PC-9 (cell line): ENCODE measurements at regions not wholly inside any gene's neighbourhood (a gene's known extent, or its start where the extent isn't known, plus 50 kb on each side); places are given as distances from the start of the nearest gene placed in this dataset.

Experiments used
- BruUV-seq: library from RNA; stranded (reverse); fragments of 400-500 nt; replicated peaks from 2 replicates; lab custom pipeline; 2021; lab: Mats Ljungman, UMichigan
- CTCF ChIA-PET: fragments of 300-600 bp; sonication (Branson Sonifier 250); formaldehyde crosslinking; loops from one replicate; lab custom pipeline; 2022; ENCODE audit warnings: antibody characterized with exemption; lab: Charles Lee
- POLR2A ChIA-PET: fragments of 300-600 bp; sonication (Branson Sonifier 250); formaldehyde crosslinking; loops from one replicate; lab custom pipeline; 2022; ENCODE audit warnings: antibody characterized with exemption; ENCODE audit not compliant: unreplicated experiment; lab: Charles Lee
- DNase-seq, 2 experiments: peaks; one replicate each; pipeline versions ENCODE4 v3.0.0 to v3.0.0-alpha.2; 2015 to 2022; ENCODE audit warnings: mixed read lengths in 1 of 2
- H2AFZ ChIP-seq: fragments of 200-600 bp; sonication (generic); 2 replicates; pipeline ENCODE4 v1.8.1; 2017; ENCODE audit warnings: antibody characterized with exemption
- H3F3A ChIP-seq: fragments of 200-600 bp; sonication (generic); 2 replicates; pipeline ENCODE4 v1.8.1; 2017; ENCODE audit warnings: antibody characterized with exemption, mild to moderate bottlenecking, low read depth; ENCODE audit not compliant: insufficient read depth
- H3K27ac ChIP-seq: fragments of 200-600 bp; sonication (generic); 2 replicates; pipeline ENCODE4 v1.6.1; 2016; ENCODE audit warnings: mixed run types
- H3K27me3 ChIP-seq: fragments of 200-600 bp; sonication (generic); 2 replicates; pipeline ENCODE4 v1.6.1; 2016; ENCODE audit warnings: low read depth, mixed run types; ENCODE audit not compliant: insufficient read depth
- H3K36me3 ChIP-seq: fragments of 200-600 bp; sonication (generic); 2 replicates; pipeline ENCODE4 v1.6.1; 2016; ENCODE audit warnings: low read depth, mixed run types
- H3K4me1 ChIP-seq: fragments of 200-600 bp; sonication (generic); replicated peaks from 2 replicates; pipeline ENCODE4 v1.6.1; 2016; ENCODE audit warnings: mixed run types; ENCODE audit not compliant: insufficient read depth
- H3K4me2 ChIP-seq: fragments of 200-600 bp; sonication (generic); 2 replicates; pipeline ENCODE4 v1.6.1; 2017; ENCODE audit warnings: mixed run types
- H3K4me3 ChIP-seq: fragments of 200-600 bp; sonication (generic); 2 replicates; pipeline ENCODE4 v1.6.1; 2016; ENCODE audit warnings: mixed run types
- H3K79me2 ChIP-seq: fragments of 200-600 bp; sonication (generic); 2 replicates; pipeline ENCODE4 v1.6.1; 2017; ENCODE audit warnings: low read depth, mixed run types
- H3K9me2 ChIP-seq: fragments of 200-600 bp; sonication (generic); 2 replicates; pipeline ENCODE4 v1.8.1; 2017; ENCODE audit warnings: mild to moderate bottlenecking; ENCODE audit not compliant: insufficient read depth
- H3K9me3 ChIP-seq: fragments of 200-600 bp; sonication (generic); 2 replicates; pipeline ENCODE4 v1.8.1; 2016; ENCODE audit warnings: low read depth; ENCODE audit not compliant: insufficient read depth
- H4K20me1 ChIP-seq: fragments of 200-600 bp; sonication (generic); 2 replicates; pipeline ENCODE4 v1.8.1; 2017; ENCODE audit not compliant: insufficient read depth
- EZH2 ChIP-seq: fragments of 200-600 bp; sonication (generic); IDR thresholded peaks from 2 replicates; pipeline ENCODE4 v1.8.0; 2017; ENCODE audit warnings: antibody characterized with exemption, low read depth
- intact Hi-C: fragments of 100-400 bp; cut with micrococcal nuclease; formaldehyde crosslinking; loops from one replicate; pipeline ENCODE4 v1.10.0; 2022; ENCODE audit not compliant: unreplicated experiment
- TF ChIP-seq, protein P1 (sequence below): fragments of 200-600 bp; sonication (generic); conservative IDR thresholded peaks from 2 replicates; pipeline ENCODE4 v1.6.1; 2017; ENCODE audit warnings: mixed run types, antibody characterized with exemption, mild to moderate bottlenecking, moderate library complexity

DNA sequence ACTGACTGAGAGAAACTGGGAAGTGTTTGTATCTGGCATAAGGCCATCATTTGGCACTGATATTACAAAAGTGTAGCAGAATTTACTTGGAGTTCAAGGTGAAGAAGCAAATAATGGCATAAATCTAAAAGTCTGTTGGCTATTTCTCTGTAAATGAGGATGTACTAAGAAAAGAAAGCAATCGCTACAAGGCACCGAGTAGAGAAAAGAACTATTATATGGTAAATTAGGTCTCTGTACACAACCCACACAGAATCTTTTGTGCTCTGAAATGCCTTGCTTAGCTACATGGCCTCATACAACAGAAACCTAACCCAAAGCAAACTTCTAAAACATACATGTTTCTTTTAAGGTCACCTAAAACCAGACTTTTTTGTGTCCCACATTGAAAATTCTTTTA, 290.1 kb upstream of the WWC1 start:
- POLR2A ChIA-PET: no interaction called here
- no peak overlapping the region for H2AFZ ChIP-seq
- H3K27ac ChIP-seq: no peak overlapping the region
- no peak overlapping the region for H3K4me2 ChIP-seq
- H3K36me3 ChIP-seq: no peaks in the 10 kb centered on the region
- no peaks in the 10 kb centered on the region for H3K79me2 ChIP-seq
- CTCF ChIA-PET: no interaction called here
- H3K4me3 ChIP-seq: no peak overlapping the region
- no peaks in the 10 kb centered on the region for H3F3A ChIP-seq
- no peaks in the 10 kb centered on the region for H3K9me2 ChIP-seq
- no peaks in the 10 kb centered on the region; the same call in 1 of the 2 replicates for H3K9me3 ChIP-seq
- peaks cover 19% of the 10 kb centered on the region; the same call in 1 of the 2 replicates for H3K27me3 ChIP-seq
- TF ChIP-seq, protein P1, sequence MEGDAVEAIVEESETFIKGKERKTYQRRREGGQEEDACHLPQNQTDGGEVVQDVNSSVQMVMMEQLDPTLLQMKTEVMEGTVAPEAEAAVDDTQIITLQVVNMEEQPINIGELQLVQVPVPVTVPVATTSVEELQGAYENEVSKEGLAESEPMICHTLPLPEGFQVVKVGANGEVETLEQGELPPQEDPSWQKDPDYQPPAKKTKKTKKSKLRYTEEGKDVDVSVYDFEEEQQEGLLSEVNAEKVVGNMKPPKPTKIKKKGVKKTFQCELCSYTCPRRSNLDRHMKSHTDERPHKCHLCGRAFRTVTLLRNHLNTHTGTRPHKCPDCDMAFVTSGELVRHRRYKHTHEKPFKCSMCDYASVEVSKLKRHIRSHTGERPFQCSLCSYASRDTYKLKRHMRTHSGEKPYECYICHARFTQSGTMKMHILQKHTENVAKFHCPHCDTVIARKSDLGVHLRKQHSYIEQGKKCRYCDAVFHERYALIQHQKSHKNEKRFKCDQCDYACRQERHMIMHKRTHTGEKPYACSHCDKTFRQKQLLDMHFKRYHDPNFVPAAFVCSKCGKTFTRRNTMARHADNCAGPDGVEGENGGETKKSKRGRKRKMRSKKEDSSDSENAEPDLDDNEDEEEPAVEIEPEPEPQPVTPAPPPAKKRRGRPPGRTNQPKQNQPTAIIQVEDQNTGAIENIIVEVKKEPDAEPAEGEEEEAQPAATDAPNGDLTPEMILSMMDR: no peak
- TF ChIP-seq EZH2: no peak
- intact Hi-C loops: no loop called here
- no peaks in the 10 kb centered on the region; the same call in 1 of the 2 replicates for H4K20me1 ChIP-seq
- no peaks in the 10 kb centered on the region for H3K4me1 ChIP-seq
- no TSS peak for BruUV-seq
- DNase-seq: no peak

DNA sequence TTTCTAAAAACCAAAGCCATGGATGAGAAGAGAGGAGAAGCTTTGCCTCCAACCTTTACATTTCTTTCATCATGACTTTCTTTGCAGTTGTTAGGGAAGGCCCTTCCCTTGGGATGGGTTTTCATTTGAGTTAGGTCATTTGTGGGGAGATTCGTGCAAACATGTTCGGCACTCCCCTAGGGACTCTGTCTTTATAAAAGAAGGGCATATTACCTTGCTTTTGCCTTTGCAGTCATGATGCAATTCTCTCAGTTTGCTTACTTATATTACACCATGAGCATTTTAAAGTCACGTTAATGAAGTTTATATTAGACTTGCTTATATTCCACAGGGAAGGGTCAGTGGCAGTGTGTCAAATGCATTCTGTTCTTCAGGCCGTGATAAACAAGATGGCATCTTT, 289.3 kb upstream of the WWC1 start:
- Histone ChIP-seq H3K79me2 (no peaks in the 10 kb centered on the region), H3F3A (no peaks in the 10 kb centered on the region), H3K4me3 (no peak overlapping the region), H3K9me3 (no peaks in the 10 kb centered on the region; the same call in 1 of the 2 replicates), H3K4me2 (no peak overlapping the region), H3K27me3 (peaks cover 20% of the 10 kb centered on the region; the same call in 1 of the 2 replicates), H3K36me3 (no peaks in the 10 kb centered on the region), H3K4me1 (no peaks in the 10 kb centered on the region), H3K9me2 (no peaks in the 10 kb centered on the region), H2AFZ (no peak overlapping the region), H3K27ac (no peak overlapping the region), H4K20me1 (no peaks in the 10 kb centered on the region; the same call in 1 of the 2 replicates)
- no peak for DNase-seq
- TF ChIP-seq, protein P1: no peak
- TF ChIP-seq EZH2: no peak
- intact Hi-C loops: no loop called here
- BruUV-seq: no TSS peak
- ChIA-PET POLR2A (no interaction called here), CTCF (no interaction called here)

DNA sequence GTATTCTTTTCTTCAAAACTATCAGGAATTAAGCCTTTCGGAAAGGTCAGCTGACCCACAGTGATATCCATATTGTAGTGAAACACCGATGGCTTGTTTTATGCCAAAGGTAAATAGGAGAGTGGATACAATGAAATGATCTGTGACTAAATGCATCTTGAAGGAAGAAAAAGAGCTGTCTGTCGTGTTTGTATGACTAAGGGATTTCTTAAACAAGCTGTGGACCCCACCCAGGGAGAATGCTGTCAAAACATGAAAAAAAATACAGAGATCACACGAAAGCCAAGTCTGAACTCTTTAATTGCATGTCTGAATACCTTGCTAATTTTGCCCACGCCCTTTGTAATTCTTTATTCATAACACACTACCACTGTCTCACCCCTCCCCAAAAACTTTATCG, 286.4 kb upstream of the WWC1 start:
- no peak overlapping the region for H2AFZ ChIP-seq
- ChIA-PET POLR2A (no interaction called here), CTCF (no interaction called here)
- H3K79me2 ChIP-seq: no peaks in the 10 kb centered on the region
- H3K36me3 ChIP-seq: no peaks in the 10 kb centered on the region
- H3K9me2 ChIP-seq: no peaks in the 10 kb centered on the region
- H3K27ac ChIP-seq: no peak overlapping the region
- no peaks in the 10 kb centered on the region for H3K4me1 ChIP-seq
- DNase-seq: no peak
- H4K20me1 ChIP-seq: no peaks in the 10 kb centered on the region; the same call in 1 of the 2 replicates
- intact Hi-C loops: no loop called here
- no peaks in the 10 kb centered on the region for H3K9me3 ChIP-seq
- peaks cover 29% of the 10 kb centered on the region for H3K27me3 ChIP-seq
- no peaks in the 10 kb centered on the region for H3F3A ChIP-seq
- TF ChIP-seq EZH2: no peak
- no peak overlapping the region for H3K4me2 ChIP-seq
- no TSS peak for BruUV-seq
- H3K4me3 ChIP-seq: no peak overlapping the region

DNA sequence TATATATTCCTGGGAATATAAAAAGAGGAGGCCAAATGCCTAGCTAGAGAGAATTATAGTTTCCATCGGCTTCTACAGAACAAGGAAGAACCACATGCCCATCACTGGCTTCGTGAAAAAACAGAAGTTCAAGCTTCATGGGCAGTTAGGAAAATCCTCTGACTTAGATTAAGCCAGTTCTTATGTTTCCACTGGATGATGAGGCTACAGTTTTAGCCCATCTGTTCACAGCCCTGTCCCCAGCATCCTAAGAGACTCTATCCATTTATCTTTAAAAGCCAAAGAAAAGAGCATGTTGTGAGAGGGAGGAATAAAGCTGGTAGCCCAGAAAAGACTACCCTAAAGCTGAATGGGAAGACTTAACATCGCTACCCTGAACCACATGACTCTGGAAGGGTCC, 285.5 kb upstream of the WWC1 start:
- no peak overlapping the region for H3K4me2 ChIP-seq
- no peaks in the 10 kb centered on the region; the same call in 1 of the 2 replicates for H4K20me1 ChIP-seq
- no peak for DNase-seq
- H3K27ac ChIP-seq: no peak overlapping the region
- H3K4me3 ChIP-seq: no peak overlapping the region
- H3K9me3 ChIP-seq: no peaks in the 10 kb centered on the region
- H2AFZ ChIP-seq: no peak overlapping the region
- BruUV-seq: no TSS peak
- no peaks in the 10 kb centered on the region for H3K36me3 ChIP-seq
- intact Hi-C loops: no loop called here
- peaks cover 36% of the 10 kb centered on the region for H3K27me3 ChIP-seq
- POLR2A ChIA-PET: interaction anchor here (0.8 kb wide), 1 partner anchor 214 kb away, joined by 8 read pairs; no protein-coding TSS in a partner anchor
- no peaks in the 10 kb centered on the region for H3K4me1 ChIP-seq
- CTCF ChIA-PET: no interaction called here
- TF ChIP-seq, protein P1: no peak
- TF ChIP-seq EZH2: no peak
- H3K79me2 ChIP-seq: no peaks in the 10 kb centered on the region
- H3F3A ChIP-seq: no peaks in the 10 kb centered on the region
- H3K9me2 ChIP-seq: no peaks in the 10 kb centered on the region
